Rectal smooth muscle tissue (tissue), 1 donor: ENCODE measurements at regions not wholly inside any gene's neighbourhood (a gene's known extent, or its start where the extent isn't known, plus 50 kb on each side); places are given as distances from the start of the nearest gene placed in this dataset.

Experiments used
- H3K27ac ChIP-seq: one replicate; pipeline ENCODE4 v1.7.0; 2013; ENCODE audit warnings: low read depth, low read length, inconsistent platforms
- H3K27me3 ChIP-seq: one replicate; pipeline ENCODE4 v1.7.0; 2013; ENCODE audit warnings: low read length; ENCODE audit not compliant: control insufficient read depth, insufficient read depth
- H3K36me3 ChIP-seq: one replicate; pipeline ENCODE4 v1.7.0; 2013; ENCODE audit warnings: low read length; ENCODE audit not compliant: control insufficient read depth, insufficient read depth
- H3K4me1 ChIP-seq: one replicate; pipeline ENCODE4 v1.7.0; 2013; ENCODE audit warnings: low read length; ENCODE audit not compliant: control insufficient read depth, insufficient read depth
- H3K4me3 ChIP-seq: one replicate; pipeline ENCODE4 v1.7.0; 2013; ENCODE audit warnings: low read length
- H3K9ac ChIP-seq: one replicate; pipeline ENCODE4 v1.7.0; 2013; ENCODE audit warnings: low read length

GRCh38 chr3:117398141-117398899 is 688.7 kb downstream of the TUSC7 start:
- no peak overlapping the region for H3K4me3 ChIP-seq
- no peaks in the 10 kb centered on the region for H3K27me3 ChIP-seq
- H3K4me1 ChIP-seq: no peaks in the 10 kb centered on the region
- H3K36me3 ChIP-seq: no peaks in the 10 kb centered on the region
- H3K9ac ChIP-seq: no peak overlapping the region
- H3K27ac ChIP-seq: no peak overlapping the region

GRCh38 chr3:117399311-117400078 is 689.9 kb downstream of the TUSC7 start:
- Histone ChIP-seq H3K4me3 (no peak overlapping the region), H3K27ac (no peak overlapping the region), H3K36me3 (no peaks in the 10 kb centered on the region), H3K4me1 (peaks cover 2% of the 10 kb centered on the region), H3K9ac (no peak overlapping the region), H3K27me3 (no peaks in the 10 kb centered on the region)

GRCh38 chr3:117400303-117400702 is 690.7 kb downstream of the TUSC7 start:
- no peak overlapping the region for H3K9ac ChIP-seq
- no peaks in the 10 kb centered on the region for H3K36me3 ChIP-seq
- H3K27ac ChIP-seq: no peak overlapping the region
- no peak overlapping the region for H3K4me3 ChIP-seq
- H3K27me3 ChIP-seq: no peaks in the 10 kb centered on the region
- peaks cover 3% of the 10 kb centered on the region for H3K4me1 ChIP-seq

- Histone ChIP-seq H3K27ac (no peak overlapping the region), H3K9ac (no peak overlapping the region), H3K4me1 (peaks cover 3% of the 10 kb centered on the region), H3K36me3 (no peaks in the 10 kb centered on the region), H3K4me3 (no peak overlapping the region), H3K27me3 (no peaks in the 10 kb centered on the region)
Observed at GRCh38 chr3:117404141-117404540, 694.6 kb downstream of the TUSC7 start.

GRCh38 chr3:117404730-117405129 is 695.2 kb downstream of the TUSC7 start:
- Histone ChIP-seq H3K27me3 (no peaks in the 10 kb centered on the region), H3K4me1 (peaks cover 3% of the 10 kb centered on the region), H3K27ac (no peak overlapping the region), H3K36me3 (no peaks in the 10 kb centered on the region), H3K4me3 (no peak overlapping the region), H3K9ac (no peak overlapping the region)

- Histone ChIP-seq H3K4me3 (no peak overlapping the region), H3K9ac (no peak overlapping the region), H3K36me3 (no peaks in the 10 kb centered on the region), H3K27ac (no peak overlapping the region), H3K4me1 (peaks cover 3% of the 10 kb centered on the region), H3K27me3 (no peaks in the 10 kb centered on the region)
Observed at GRCh38 chr3:117405359-117405758, 695.8 kb downstream of the TUSC7 start.

- Histone ChIP-seq H3K9ac (no peak overlapping the region), H3K27me3 (no peaks in the 10 kb centered on the region), H3K4me1 (peaks cover 3% of the 10 kb centered on the region), H3K27ac (no peak overlapping the region), H3K36me3 (no peaks in the 10 kb centered on the region), H3K4me3 (no peak overlapping the region)
Observed at GRCh38 chr3:117407317-117407716, 697.7 kb downstream of the TUSC7 start.

- no peak overlapping the region for H3K4me3 ChIP-seq
- H3K27ac ChIP-seq: no peak overlapping the region
- no peak overlapping the region for H3K9ac ChIP-seq
- peaks cover 3% of the 10 kb centered on the region for H3K4me1 ChIP-seq
- H3K27me3 ChIP-seq: no peaks in the 10 kb centered on the region
- no peaks in the 10 kb centered on the region for H3K36me3 ChIP-seq
Observed at GRCh38 chr3:117408811-117409210, 699.2 kb downstream of the TUSC7 start.

- H3K4me3 ChIP-seq: no peak overlapping the region
- no peaks in the 10 kb centered on the region for H3K36me3 ChIP-seq
- H3K27me3 ChIP-seq: no peaks in the 10 kb centered on the region
- no peak overlapping the region for H3K9ac ChIP-seq
- peaks cover 3% of the 10 kb centered on the region for H3K4me1 ChIP-seq
- no peak overlapping the region for H3K27ac ChIP-seq
Observed at GRCh38 chr3:117409256-117409655, 699.7 kb downstream of the TUSC7 start.

GRCh38 chr3:117409701-117410459 is 700.3 kb downstream of the TUSC7 start:
- Histone ChIP-seq H3K36me3 (no peaks in the 10 kb centered on the region), H3K27ac (no peak overlapping the region), H3K4me3 (no peak overlapping the region), H3K9ac (no peak overlapping the region), H3K4me1 (no peaks in the 10 kb centered on the region), H3K27me3 (no peaks in the 10 kb centered on the region)

- Histone ChIP-seq H3K27ac (no peak overlapping the region), H3K36me3 (no peaks in the 10 kb centered on the region), H3K27me3 (no peaks in the 10 kb centered on the region), H3K4me3 (no peak overlapping the region), H3K9ac (no peak overlapping the region), H3K4me1 (no peaks in the 10 kb centered on the region)
Observed at GRCh38 chr3:117411971-117412370, 702.4 kb downstream of the TUSC7 start.

GRCh38 chr3:117417411-117417810 is 707.8 kb downstream of the TUSC7 start:
- Histone ChIP-seq H3K4me3 (no peak overlapping the region), H3K9ac (no peak overlapping the region), H3K4me1 (no peaks in the 10 kb centered on the region), H3K36me3 (no peaks in the 10 kb centered on the region), H3K27ac (no peak overlapping the region), H3K27me3 (no peaks in the 10 kb centered on the region)
